DOHH2 (cell line): ENCODE measurements at regions not wholly inside any gene's neighbourhood (a gene's known extent, or its start where the extent isn't known, plus 50 kb on each side); places are given as distances from the start of the nearest gene placed in this dataset.

Experiments
- H3F3A ChIP-seq: fragments of 200-600 bp; sonication (generic), shearing (Covaris generic); 2 replicates; pipeline ENCODE4 v1.6.0; 2016; ENCODE audit warnings: antibody characterized with exemption, mild to moderate bottlenecking; ENCODE audit not compliant: control insufficient read depth, insufficient read depth
- H3K27ac ChIP-seq: fragments of 200-600 bp; sonication (generic); 2 replicates; pipeline ENCODE4 v1.5.1; 2014; ENCODE audit warnings: low read depth, mild to moderate bottlenecking, low read length, moderate library complexity
- H3K27me3 ChIP-seq: fragments of 200-600 bp; sonication (generic); 2 replicates; pipeline ENCODE4 v1.6.1; 2014; ENCODE audit warnings: mild to moderate bottlenecking, low read length, mixed read lengths; ENCODE audit not compliant: control insufficient read depth
- H3K36me3 ChIP-seq: fragments of 200-600 bp; sonication (generic); 2 replicates; pipeline ENCODE4 v1.6.1; 2014; ENCODE audit warnings: mild to moderate bottlenecking, low read length, moderate library complexity, mixed read lengths; ENCODE audit not compliant: control insufficient read depth
- H3K4me1 ChIP-seq: fragments of 200-600 bp; sonication (generic); 2 replicates; pipeline ENCODE4 v1.6.1; 2014; ENCODE audit warnings: mild to moderate bottlenecking, low read length, mixed read lengths; ENCODE audit not compliant: control insufficient read depth
- H3K4me2 ChIP-seq: fragments of 200-600 bp; sonication (generic); 2 replicates; pipeline ENCODE4 v1.6.0; 2014; ENCODE audit warnings: mild to moderate bottlenecking, low read length, moderate library complexity
- H3K4me3 ChIP-seq: fragments of 200-600 bp; sonication (generic); 2 replicates; pipeline ENCODE4 v1.5.1; 2014; ENCODE audit warnings: mild to moderate bottlenecking, low read length, mixed read lengths
- H3K79me2 ChIP-seq: fragments of 200-600 bp; sonication (generic); 2 replicates; pipeline ENCODE4 v1.6.1; 2014; ENCODE audit warnings: mild to moderate bottlenecking, low read length, mixed read lengths; ENCODE audit not compliant: control insufficient read depth
- H3K9me2 ChIP-seq: fragments of 200-600 bp; sonication (generic); replicated peaks from 2 replicates; pipeline ENCODE4 v1.6.1; 2014; ENCODE audit warnings: mild to moderate bottlenecking, low read length, mixed read lengths; ENCODE audit not compliant: control insufficient read depth
- H3K9me3 ChIP-seq: fragments of 200-600 bp; sonication (generic); 2 replicates; pipeline ENCODE4 v1.6.1; 2014; ENCODE audit warnings: antibody characterized with exemption, low read length, mixed read lengths; ENCODE audit not compliant: control insufficient read depth, insufficient read depth
- H4K20me1 ChIP-seq: fragments of 200-600 bp; sonication (generic); 2 replicates; pipeline ENCODE4 v1.6.0; 2014; ENCODE audit warnings: low read depth, mild to moderate bottlenecking, antibody characterized with exemption, low read length, moderate library complexity; ENCODE audit not compliant: control insufficient read depth, insufficient read depth
- EZH2phosphoT487 ChIP-seq: fragments of 200-600 bp; sonication (generic); IDR thresholded peaks from 2 replicates; pipeline ENCODE4 v1.6.1; 2017; ENCODE audit warnings: borderline replicate concordance, mild to moderate bottlenecking, antibody characterized with exemption, low read length, moderate library complexity, mixed read lengths
- TF ChIP-seq, protein P1 (sequence below): fragments of 200-600 bp; sonication (generic); IDR thresholded peaks from one replicate; pipeline ENCODE4 v1.5.1; 2014; ENCODE audit warnings: antibody characterized with exemption, mild to moderate bottlenecking, low read depth, low read length; ENCODE audit not compliant: poor library complexity, severe bottlenecking

DNA sequence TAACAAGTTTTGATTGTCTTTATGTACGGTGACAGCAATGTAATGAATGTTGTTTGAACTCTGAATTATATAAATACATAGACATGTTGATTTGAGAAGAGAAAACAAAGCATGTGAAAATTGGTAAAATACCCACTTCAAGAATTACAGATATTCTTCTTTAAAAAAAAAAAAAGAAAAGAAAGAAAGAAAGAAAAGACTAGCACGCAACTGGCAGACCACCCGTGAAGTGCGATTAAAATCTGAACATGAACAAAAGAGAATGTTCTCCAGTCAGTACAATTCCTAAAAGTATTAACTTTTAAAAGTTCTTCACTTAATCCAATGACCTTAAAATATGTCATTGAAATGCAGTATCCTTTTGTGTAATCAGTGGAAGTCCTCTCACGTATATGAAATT, 434.9 kb downstream of the TFAP2A start:
- H4K20me1 ChIP-seq = no peaks in the 10 kb centered on the region
- H3K27ac ChIP-seq = no peak overlapping the region
- H3K9me3 ChIP-seq = no peaks in the 10 kb centered on the region
- no peaks in the 10 kb centered on the region for H3K9me2 ChIP-seq
- H3K4me2 ChIP-seq = no peak overlapping the region
- no peaks in the 10 kb centered on the region for H3K27me3 ChIP-seq
- H3K4me3 ChIP-seq = no peak overlapping the region
- no peak for TF ChIP-seq EZH2phosphoT487
- H3F3A ChIP-seq = no peaks in the 10 kb centered on the region
- H3K4me1 ChIP-seq = no peaks in the 10 kb centered on the region
- no peaks in the 10 kb centered on the region for H3K79me2 ChIP-seq
- no peaks in the 10 kb centered on the region for H3K36me3 ChIP-seq

DNA sequence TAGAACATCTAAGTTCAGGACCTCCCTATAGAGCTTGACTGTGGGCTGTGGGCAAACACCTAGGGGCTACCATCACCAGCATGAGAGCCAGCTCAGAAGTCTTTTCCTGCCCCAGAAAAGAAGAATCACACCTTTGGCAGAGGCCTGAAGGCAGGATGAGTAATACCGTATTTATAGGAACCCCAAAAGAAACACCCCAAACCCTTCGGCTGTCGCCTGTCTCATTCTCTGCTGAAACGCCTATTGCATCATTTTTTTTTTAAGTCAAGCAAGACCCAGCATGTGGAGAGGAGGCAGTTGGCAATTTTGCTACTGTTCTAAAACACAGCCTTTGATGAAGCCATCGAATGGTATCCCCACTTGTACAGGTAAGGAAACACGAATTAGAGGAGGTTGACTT, 436.4 kb downstream of the TFAP2A start:
- no peaks in the 10 kb centered on the region; the same call in 1 of the 2 replicates for H3K9me3 ChIP-seq
- H3K79me2 ChIP-seq = no peaks in the 10 kb centered on the region
- no peak overlapping the region for H3K4me2 ChIP-seq
- H3F3A ChIP-seq = no peaks in the 10 kb centered on the region
- H3K27me3 ChIP-seq = no peaks in the 10 kb centered on the region
- H3K9me2 ChIP-seq = no peaks in the 10 kb centered on the region
- TF ChIP-seq, protein P1, sequence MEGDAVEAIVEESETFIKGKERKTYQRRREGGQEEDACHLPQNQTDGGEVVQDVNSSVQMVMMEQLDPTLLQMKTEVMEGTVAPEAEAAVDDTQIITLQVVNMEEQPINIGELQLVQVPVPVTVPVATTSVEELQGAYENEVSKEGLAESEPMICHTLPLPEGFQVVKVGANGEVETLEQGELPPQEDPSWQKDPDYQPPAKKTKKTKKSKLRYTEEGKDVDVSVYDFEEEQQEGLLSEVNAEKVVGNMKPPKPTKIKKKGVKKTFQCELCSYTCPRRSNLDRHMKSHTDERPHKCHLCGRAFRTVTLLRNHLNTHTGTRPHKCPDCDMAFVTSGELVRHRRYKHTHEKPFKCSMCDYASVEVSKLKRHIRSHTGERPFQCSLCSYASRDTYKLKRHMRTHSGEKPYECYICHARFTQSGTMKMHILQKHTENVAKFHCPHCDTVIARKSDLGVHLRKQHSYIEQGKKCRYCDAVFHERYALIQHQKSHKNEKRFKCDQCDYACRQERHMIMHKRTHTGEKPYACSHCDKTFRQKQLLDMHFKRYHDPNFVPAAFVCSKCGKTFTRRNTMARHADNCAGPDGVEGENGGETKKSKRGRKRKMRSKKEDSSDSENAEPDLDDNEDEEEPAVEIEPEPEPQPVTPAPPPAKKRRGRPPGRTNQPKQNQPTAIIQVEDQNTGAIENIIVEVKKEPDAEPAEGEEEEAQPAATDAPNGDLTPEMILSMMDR = no peak
- no peak for TF ChIP-seq EZH2phosphoT487
- H4K20me1 ChIP-seq = no peaks in the 10 kb centered on the region
- H3K4me1 ChIP-seq = no peaks in the 10 kb centered on the region
- no peak overlapping the region for H3K4me3 ChIP-seq
- no peak overlapping the region for H3K27ac ChIP-seq
- H3K36me3 ChIP-seq = no peaks in the 10 kb centered on the region

DNA sequence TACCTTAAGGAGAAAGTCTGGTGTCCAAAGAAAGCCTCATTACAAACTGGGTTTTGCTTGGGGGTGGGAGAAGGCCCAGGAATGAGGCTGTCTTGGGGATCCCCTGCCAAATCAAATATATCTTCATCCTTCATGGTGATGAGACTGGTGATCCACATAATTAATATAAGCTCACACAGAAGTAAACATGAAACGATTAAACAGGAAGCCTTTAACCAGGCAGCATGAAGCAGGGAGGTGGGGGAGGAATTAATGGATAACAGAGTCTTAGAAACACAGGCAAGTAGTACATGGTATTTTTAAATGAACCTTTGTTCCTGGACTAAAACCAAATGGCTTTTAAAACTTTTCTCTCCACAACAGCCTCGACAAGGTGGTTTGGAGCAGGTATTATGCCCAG, 437.5 kb downstream of the TFAP2A start:
- H3K9me3 ChIP-seq = no peaks in the 10 kb centered on the region; the same call in 1 of the 2 replicates
- no peaks in the 10 kb centered on the region for H4K20me1 ChIP-seq
- H3K27me3 ChIP-seq = no peaks in the 10 kb centered on the region
- no peak for TF ChIP-seq EZH2phosphoT487
- TF ChIP-seq, protein P1 = no peak
- no peaks in the 10 kb centered on the region for H3K4me1 ChIP-seq
- H3K4me2 ChIP-seq = no peak overlapping the region
- no peaks in the 10 kb centered on the region for H3F3A ChIP-seq
- no peaks in the 10 kb centered on the region for H3K79me2 ChIP-seq
- no peaks in the 10 kb centered on the region for H3K9me2 ChIP-seq
- no peaks in the 10 kb centered on the region for H3K36me3 ChIP-seq
- no peak overlapping the region for H3K4me3 ChIP-seq
- H3K27ac ChIP-seq = no peak overlapping the region

DNA sequence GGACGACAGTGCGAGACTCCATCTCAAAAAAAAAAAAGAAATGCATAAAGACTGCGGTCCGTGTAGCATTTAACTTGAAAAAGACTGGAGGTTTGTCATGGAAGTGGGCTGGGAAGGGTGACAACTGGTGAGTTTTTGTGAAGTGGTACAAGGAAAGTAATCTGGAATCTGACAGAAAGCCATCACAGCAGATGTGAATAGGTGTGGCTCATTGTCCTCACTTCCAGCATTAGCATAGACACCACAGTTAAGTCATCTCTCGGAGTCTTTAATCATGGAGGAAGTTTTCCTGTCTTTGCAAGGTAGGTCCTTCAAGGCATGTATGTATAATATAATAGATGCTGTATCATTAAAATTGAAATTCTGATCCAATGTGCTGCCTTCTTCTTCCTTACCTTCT, 453.2 kb downstream of the TFAP2A start:
- no peaks in the 10 kb centered on the region for H3K4me1 ChIP-seq
- no peak for TF ChIP-seq EZH2phosphoT487
- TF ChIP-seq, protein P1 = no peak
- H3K9me3 ChIP-seq = no peaks in the 10 kb centered on the region
- H3F3A ChIP-seq = no peaks in the 10 kb centered on the region
- no peak overlapping the region for H3K27ac ChIP-seq
- H3K9me2 ChIP-seq = no peaks in the 10 kb centered on the region
- no peaks in the 10 kb centered on the region for H4K20me1 ChIP-seq
- H3K36me3 ChIP-seq = no peaks in the 10 kb centered on the region
- no peak overlapping the region for H3K4me3 ChIP-seq
- H3K4me2 ChIP-seq = no peak overlapping the region
- no peaks in the 10 kb centered on the region for H3K79me2 ChIP-seq
- no peaks in the 10 kb centered on the region for H3K27me3 ChIP-seq
